ENCODE measurements at regions not wholly inside any gene's neighbourhood (a gene's known extent, or its start where the extent isn't known, plus 50 kb on each side); places are given as distances from the start of the nearest gene placed in this dataset.

- TF ChIP-seq, protein P1, sequence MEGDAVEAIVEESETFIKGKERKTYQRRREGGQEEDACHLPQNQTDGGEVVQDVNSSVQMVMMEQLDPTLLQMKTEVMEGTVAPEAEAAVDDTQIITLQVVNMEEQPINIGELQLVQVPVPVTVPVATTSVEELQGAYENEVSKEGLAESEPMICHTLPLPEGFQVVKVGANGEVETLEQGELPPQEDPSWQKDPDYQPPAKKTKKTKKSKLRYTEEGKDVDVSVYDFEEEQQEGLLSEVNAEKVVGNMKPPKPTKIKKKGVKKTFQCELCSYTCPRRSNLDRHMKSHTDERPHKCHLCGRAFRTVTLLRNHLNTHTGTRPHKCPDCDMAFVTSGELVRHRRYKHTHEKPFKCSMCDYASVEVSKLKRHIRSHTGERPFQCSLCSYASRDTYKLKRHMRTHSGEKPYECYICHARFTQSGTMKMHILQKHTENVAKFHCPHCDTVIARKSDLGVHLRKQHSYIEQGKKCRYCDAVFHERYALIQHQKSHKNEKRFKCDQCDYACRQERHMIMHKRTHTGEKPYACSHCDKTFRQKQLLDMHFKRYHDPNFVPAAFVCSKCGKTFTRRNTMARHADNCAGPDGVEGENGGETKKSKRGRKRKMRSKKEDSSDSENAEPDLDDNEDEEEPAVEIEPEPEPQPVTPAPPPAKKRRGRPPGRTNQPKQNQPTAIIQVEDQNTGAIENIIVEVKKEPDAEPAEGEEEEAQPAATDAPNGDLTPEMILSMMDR (conservative IDR thresholded peaks at IDR 0.05), result no peak
- TF ChIP-seq ZFX (IDR thresholded peaks at IDR 0.05), result no peak
These were observed 199.8 kb upstream of the RBM19 start for GRCh38 chr12:114165921-114166320.
